GM12878 (cell line): ENCODE measurements at regions not wholly inside any gene's neighbourhood (a gene's known extent, or its start where the extent isn't known, plus 50 kb on each side); places are given as distances from the start of the nearest gene placed in this dataset.

Experiments used
- BACH1 ChIP-seq: fragments of 450-650 bp; IDR thresholded peaks from 2 replicates; pipeline ENCODE4 v1.6.1; 2017; ENCODE audit warnings: mild to moderate bottlenecking, borderline replicate concordance
- EZH2 ChIP-seq: IDR thresholded peaks from 2 replicates; pipeline ENCODE4 v1.6.1; 2012; ENCODE audit warnings: low read depth, mild to moderate bottlenecking, control low read depth, inconsistent platforms, low read length, borderline replicate concordance; ENCODE audit not compliant: control insufficient read depth
- KLF5 ChIP-seq: fragments of 450-650 bp; IDR thresholded peaks from 2 replicates; pipeline ENCODE4 v1.6.1; 2014; ENCODE audit warnings: mild to moderate bottlenecking; ENCODE audit not compliant: partially characterized antibody
- MTA2 ChIP-seq: fragments of 450-650 bp; IDR thresholded peaks from 2 replicates; pipeline ENCODE4 v1.6.1; 2016; ENCODE audit warnings: low read depth, mild to moderate bottlenecking, moderate library complexity
- SMAD1 ChIP-seq: fragments of 450-650 bp; IDR thresholded peaks from 2 replicates; pipeline ENCODE4 v1.6.1; 2018; ENCODE audit warnings: mild to moderate bottlenecking, low read depth; ENCODE audit not compliant: partially characterized antibody
- TCF12 ChIP-seq: IDR thresholded peaks from 2 replicates; pipeline ENCODE4 v1.6.1; 2011; ENCODE audit warnings: low read depth, mild to moderate bottlenecking, low read length
- TF ChIP-seq, protein P1 (sequence below): fragments of 450-650 bp; IDR thresholded peaks from 2 replicates; pipeline ENCODE4 v1.6.1; 2017; ENCODE audit warnings: mild to moderate bottlenecking, moderate library complexity
- TF ChIP-seq, protein P2 (sequence below): fragments of 450-650 bp; formaldehyde crosslinking; IDR thresholded peaks from 2 replicates; pipeline ENCODE4 v1.5.0; 2022; ENCODE audit warnings: mild to moderate bottlenecking, missing genetic modification characterization
- TF ChIP-seq, protein P3 (sequence below): IDR thresholded peaks from 2 replicates; pipeline ENCODE4 v1.6.1; 2011; ENCODE audit warnings: low read depth, mild to moderate bottlenecking, low read length, moderate library complexity, borderline replicate concordance; ENCODE audit errors: extremely low read depth

DNA sequence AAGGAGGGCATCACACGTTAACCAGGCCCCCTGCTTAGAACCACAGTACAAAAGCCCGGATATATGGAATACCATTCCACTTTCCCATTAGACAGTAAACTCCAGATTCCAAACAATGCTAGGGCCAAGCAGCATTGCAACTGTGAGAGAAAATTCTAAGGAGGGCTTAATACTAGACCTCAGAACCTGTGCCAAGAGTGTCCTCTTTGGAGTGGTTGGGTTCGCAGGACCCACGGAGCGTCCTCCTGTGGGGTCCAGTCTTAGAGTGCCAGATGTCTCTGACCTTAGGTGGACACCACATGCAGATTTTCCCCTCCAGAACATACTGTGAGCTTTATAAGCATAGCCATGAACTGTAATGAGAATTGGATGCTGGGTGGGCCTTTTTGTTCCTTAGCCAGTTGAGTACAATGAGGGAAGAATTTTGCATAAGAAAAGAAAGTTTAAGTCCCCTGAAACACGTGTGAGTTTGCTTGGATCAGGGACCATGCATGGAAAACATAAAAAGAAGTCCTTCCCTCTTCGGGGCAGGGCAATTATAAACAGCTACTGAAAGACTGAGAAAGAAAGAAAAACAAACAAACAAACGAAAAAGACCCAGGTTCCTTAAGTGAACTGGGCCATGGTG is 325.7 kb downstream of the NEK10 start (continued):
- TF ChIP-seq, protein P1, sequence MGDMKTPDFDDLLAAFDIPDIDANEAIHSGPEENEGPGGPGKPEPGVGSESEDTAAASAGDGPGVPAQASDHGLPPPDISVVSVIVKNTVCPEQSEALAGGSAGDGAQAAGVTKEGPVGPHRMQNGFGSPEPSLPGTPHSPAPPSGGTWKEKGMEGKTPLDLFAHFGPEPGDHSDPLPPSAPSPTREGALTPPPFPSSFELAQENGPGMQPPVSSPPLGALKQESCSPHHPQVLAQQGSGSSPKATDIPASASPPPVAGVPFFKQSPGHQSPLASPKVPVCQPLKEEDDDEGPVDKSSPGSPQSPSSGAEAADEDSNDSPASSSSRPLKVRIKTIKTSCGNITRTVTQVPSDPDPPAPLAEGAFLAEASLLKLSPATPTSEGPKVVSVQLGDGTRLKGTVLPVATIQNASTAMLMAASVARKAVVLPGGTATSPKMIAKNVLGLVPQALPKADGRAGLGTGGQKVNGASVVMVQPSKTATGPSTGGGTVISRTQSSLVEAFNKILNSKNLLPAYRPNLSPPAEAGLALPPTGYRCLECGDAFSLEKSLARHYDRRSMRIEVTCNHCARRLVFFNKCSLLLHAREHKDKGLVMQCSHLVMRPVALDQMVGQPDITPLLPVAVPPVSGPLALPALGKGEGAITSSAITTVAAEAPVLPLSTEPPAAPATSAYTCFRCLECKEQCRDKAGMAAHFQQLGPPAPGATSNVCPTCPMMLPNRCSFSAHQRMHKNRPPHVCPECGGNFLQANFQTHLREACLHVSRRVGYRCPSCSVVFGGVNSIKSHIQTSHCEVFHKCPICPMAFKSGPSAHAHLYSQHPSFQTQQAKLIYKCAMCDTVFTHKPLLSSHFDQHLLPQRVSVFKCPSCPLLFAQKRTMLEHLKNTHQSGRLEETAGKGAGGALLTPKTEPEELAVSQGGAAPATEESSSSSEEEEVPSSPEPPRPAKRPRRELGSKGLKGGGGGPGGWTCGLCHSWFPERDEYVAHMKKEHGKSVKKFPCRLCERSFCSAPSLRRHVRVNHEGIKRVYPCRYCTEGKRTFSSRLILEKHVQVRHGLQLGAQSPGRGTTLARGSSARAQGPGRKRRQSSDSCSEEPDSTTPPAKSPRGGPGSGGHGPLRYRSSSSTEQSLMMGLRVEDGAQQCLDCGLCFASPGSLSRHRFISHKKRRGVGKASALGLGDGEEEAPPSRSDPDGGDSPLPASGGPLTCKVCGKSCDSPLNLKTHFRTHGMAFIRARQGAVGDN = no peak
- TF ChIP-seq, protein P2, sequence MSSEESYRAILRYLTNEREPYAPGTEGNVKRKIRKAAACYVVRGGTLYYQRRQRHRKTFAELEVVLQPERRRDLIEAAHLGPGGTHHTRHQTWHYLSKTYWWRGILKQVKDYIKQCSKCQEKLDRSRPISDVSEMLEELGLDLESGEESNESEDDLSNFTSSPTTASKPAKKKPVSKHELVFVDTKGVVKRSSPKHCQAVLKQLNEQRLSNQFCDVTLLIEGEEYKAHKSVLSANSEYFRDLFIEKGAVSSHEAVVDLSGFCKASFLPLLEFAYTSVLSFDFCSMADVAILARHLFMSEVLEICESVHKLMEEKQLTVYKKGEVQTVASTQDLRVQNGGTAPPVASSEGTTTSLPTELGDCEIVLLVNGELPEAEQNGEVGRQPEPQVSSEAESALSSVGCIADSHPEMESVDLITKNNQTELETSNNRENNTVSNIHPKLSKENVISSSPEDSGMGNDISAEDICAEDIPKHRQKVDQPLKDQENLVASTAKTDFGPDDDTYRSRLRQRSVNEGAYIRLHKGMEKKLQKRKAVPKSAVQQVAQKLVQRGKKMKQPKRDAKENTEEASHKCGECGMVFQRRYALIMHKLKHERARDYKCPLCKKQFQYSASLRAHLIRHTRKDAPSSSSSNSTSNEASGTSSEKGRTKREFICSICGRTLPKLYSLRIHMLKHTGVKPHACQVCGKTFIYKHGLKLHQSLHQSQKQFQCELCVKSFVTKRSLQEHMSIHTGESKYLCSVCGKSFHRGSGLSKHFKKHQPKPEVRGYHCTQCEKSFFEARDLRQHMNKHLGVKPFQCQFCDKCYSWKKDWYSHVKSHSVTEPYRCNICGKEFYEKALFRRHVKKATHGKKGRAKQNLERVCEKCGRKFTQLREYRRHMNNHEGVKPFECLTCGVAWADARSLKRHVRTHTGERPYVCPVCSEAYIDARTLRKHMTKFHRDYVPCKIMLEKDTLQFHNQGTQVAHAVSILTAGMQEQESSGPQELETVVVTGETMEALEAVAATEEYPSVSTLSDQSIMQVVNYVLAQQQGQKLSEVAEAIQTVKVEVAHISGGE = no peak
- TF ChIP-seq KLF5 (no peak), SMAD1 (no peak), EZH2 (no peak), TCF12 (no peak), BACH1 (no peak), MTA2 (no peak)
- TF ChIP-seq, protein P3, sequence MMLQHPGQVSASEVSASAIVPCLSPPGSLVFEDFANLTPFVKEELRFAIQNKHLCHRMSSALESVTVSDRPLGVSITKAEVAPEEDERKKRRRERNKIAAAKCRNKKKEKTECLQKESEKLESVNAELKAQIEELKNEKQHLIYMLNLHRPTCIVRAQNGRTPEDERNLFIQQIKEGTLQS = no peak
